A549 (cell line): ENCODE measurements at regions not wholly inside any gene's neighbourhood (a gene's known extent, or its start where the extent isn't known, plus 50 kb on each side); places are given as distances from the start of the nearest gene placed in this dataset.
"Not testable (repeated sequence)": the region's sequence is repeated elsewhere in the genome, so short reads cannot be mapped to it uniquely, and the experiment has no call there.

Experiments used
- ATAC-seq, 2 experiments: fragments of 200-7000 bp in 1 of 2; fragments of >200 bp in 1 of 2; cut with Nextera tagmentation in 1 of 2; cut with Tn5 transposase in 1 of 2; 3 replicates each; pipeline versions ENCODE4 v1.8.0 to v1.9.1; 2018 to 2020; ENCODE audit warnings: mild to moderate bottlenecking in 1 of 2, moderate library complexity in 1 of 2
- CTCF ChIA-PET: fragments of 300-600 bp; sonication (Branson Sonifier 250); formaldehyde crosslinking; extraction: SDS; loops from one replicate; lab custom pipeline; 2021; ENCODE audit warnings: antibody characterized with exemption, inconsistent platforms; lab: Yijun Ruan, JAX
- POLR2A ChIA-PET: fragments of 350-600 bp; formaldehyde crosslinking; extraction: SDS; loops from one replicate; lab custom pipeline; 2021; ENCODE audit warnings: antibody characterized with exemption, inconsistent platforms; lab: Yijun Ruan, JAX
- DNase-seq, 2 experiments: peaks; one replicate each; pipeline versions ENCODE4 v3.0.0 to v3.0.0-alpha.2; 2011 to 2016; ENCODE audit warnings: low read depth in 1 of 2, low spot score in 1 of 2
- FAIRE-seq: peaks from 2 replicates; lab custom pipeline; 2011; peaks lifted over from hg19 to GRCh38; lab: Jason Lieb, UNC
- H3K27ac ChIP-seq, 2 experiments: fragments of >200 bp; sonication (Bioruptor Twin); formaldehyde crosslinking; 3 replicates each; pipeline ENCODE4 v1.5.1; 2016 to 2017
- H3K4me1 ChIP-seq: fragments of >200 bp; sonication (Bioruptor Twin); formaldehyde crosslinking; 3 replicates; pipeline ENCODE4 v1.6.1; 2016
- H3K4me2 ChIP-seq: fragments of >200 bp; sonication (Bioruptor Twin); formaldehyde crosslinking; 3 replicates; pipeline ENCODE4 v1.6.1; 2016
- H3K4me3 ChIP-seq: fragments of >200 bp; sonication (Bioruptor Twin); formaldehyde crosslinking; 3 replicates; pipeline ENCODE4 v1.5.1; 2016
- H3K9me3 ChIP-seq: fragments of >200 bp; sonication (Bioruptor Twin); formaldehyde crosslinking; 3 replicates; pipeline ENCODE4 v1.6.1; 2016
- BHLHE40 ChIP-seq: IDR thresholded peaks from 2 replicates; pipeline ENCODE4 v1.6.1; 2012; ENCODE audit warnings: low read depth, low read length, inconsistent platforms
- CEBPB ChIP-seq, 2 experiments: fragments of >200 bp in 1 of 2; sonication (Bioruptor Twin) in 1 of 2; formaldehyde crosslinking in 1 of 2; IDR thresholded peaks; 2 replicates each; pipeline ENCODE4 v1.6.1; 2012 to 2016
- CHD2 ChIP-seq: fragments of 150-350 bp; IDR thresholded peaks from 2 replicates; pipeline ENCODE4 v1.6.1; 2014; ENCODE audit warnings: low read length; ENCODE audit not compliant: partially characterized antibody
- EHMT2 ChIP-seq: fragments of 200-600 bp; sonication (generic); IDR thresholded peaks from 2 replicates; pipeline ENCODE4 v1.6.1; 2016; ENCODE audit warnings: antibody characterized with exemption, low read depth, mild to moderate bottlenecking, moderate library complexity
- EP300 ChIP-seq, 2 experiments: fragments of >200 bp; sonication (Bioruptor Twin); formaldehyde crosslinking; IDR thresholded peaks; 2 replicates in 1 of 2; 3 replicates in 1 of 2; pipeline ENCODE4 v1.6.1; 2016 to 2017
- FOXS1 ChIP-seq: fragments of 250-450 bp; sonication (Bioruptor Pico); IDR thresholded peaks from 2 replicates; pipeline ENCODE4 v1.5.0; 2020; ENCODE audit warnings: mild to moderate bottlenecking, moderate library complexity
- HDAC2 ChIP-seq: fragments of 200-600 bp; sonication (generic); IDR thresholded peaks from 2 replicates; pipeline ENCODE4 v1.6.1; 2016
- HEYL ChIP-seq: fragments of 250-450 bp; sonication (Bioruptor Pico); IDR thresholded peaks from 2 replicates; pipeline ENCODE4 v1.8.0; 2021; ENCODE audit warnings: mild to moderate bottlenecking, moderate library complexity
- HOXB13 ChIP-seq: fragments of 250-450 bp; sonication (Bioruptor Pico); IDR thresholded peaks from 2 replicates; pipeline ENCODE4 v1.5.0; 2020; ENCODE audit warnings: low read depth, mild to moderate bottlenecking, moderate library complexity
- HOXB5 ChIP-seq: fragments of 250-450 bp; sonication (Bioruptor Pico); IDR thresholded peaks from 2 replicates; pipeline ENCODE4 v1.5.0; 2020; ENCODE audit warnings: mild to moderate bottlenecking, moderate library complexity
- JUNB ChIP-seq: fragments of >200 bp; sonication (Bioruptor Twin); formaldehyde crosslinking; IDR thresholded peaks from 2 replicates; pipeline ENCODE4 v1.6.1; 2016
- MYC ChIP-seq: IDR thresholded peaks from 2 replicates; pipeline ENCODE4 v1.6.1; 2012; ENCODE audit warnings: mild to moderate bottlenecking, inconsistent platforms, low read length, improper control_type of control experiment, borderline replicate concordance
- NFE2L2 ChIP-seq: fragments of 150-350 bp; conservative IDR thresholded peaks from 2 replicates; pipeline ENCODE4 v1.6.1; 2014; ENCODE audit warnings: low read length
- NPAS2 ChIP-seq: fragments of 250-450 bp; sonication (Bioruptor Pico); IDR thresholded peaks from 2 replicates; pipeline ENCODE4 v1.8.0; 2022; ENCODE audit warnings: mild to moderate bottlenecking, moderate library complexity, borderline replicate concordance
- PHF8 ChIP-seq: fragments of 200-600 bp; sonication (generic); IDR thresholded peaks from 2 replicates; pipeline ENCODE4 v1.6.1; 2016; ENCODE audit warnings: low read depth, mild to moderate bottlenecking, antibody characterized with exemption, moderate library complexity, borderline replicate concordance
- POLR2A ChIP-seq: IDR thresholded peaks from 2 replicates; pipeline ENCODE4 v1.6.1; 2012; ENCODE audit warnings: mild to moderate bottlenecking, low read length
- POLR2AphosphoS2 ChIP-seq: conservative IDR thresholded peaks from 2 replicates; pipeline ENCODE4 v1.6.1; 2012; ENCODE audit warnings: low read length, improper control_type of control experiment, inconsistent platforms
- RAD21 ChIP-seq, 2 experiments: fragments of >200 bp in 1 of 2; sonication (Bioruptor Twin) in 1 of 2; formaldehyde crosslinking in 1 of 2; IDR thresholded peaks in 1 of 2; conservative IDR thresholded peaks in 1 of 2; 2 replicates in 1 of 2; 3 replicates in 1 of 2; pipeline ENCODE4 v1.6.1; 2012 to 2018; ENCODE audit warnings: inconsistent platforms in 1 of 2
- RCOR1 ChIP-seq: fragments of 150-350 bp; IDR thresholded peaks from 2 replicates; pipeline ENCODE4 v1.6.1; 2014; ENCODE audit warnings: antibody characterized with exemption, low read length, low read depth
- RNF2 ChIP-seq: fragments of 200-600 bp; sonication (generic); IDR thresholded peaks from 2 replicates; pipeline ENCODE4 v1.6.1; 2016; ENCODE audit warnings: low read depth, mild to moderate bottlenecking, antibody characterized with exemption, moderate library complexity, borderline replicate concordance
- TFCP2L1 ChIP-seq: fragments of 250-450 bp; sonication (Bioruptor Pico); IDR thresholded peaks from 2 replicates; pipeline ENCODE4 v1.5.0; 2021; ENCODE audit warnings: mild to moderate bottlenecking
- TP53 ChIP-seq: fragments of 250-450 bp; sonication (Bioruptor Pico); IDR thresholded peaks from 2 replicates; pipeline ENCODE4 v1.5.0; 2021; ENCODE audit warnings: mild to moderate bottlenecking, moderate library complexity
- ZC3H11A ChIP-seq: fragments of 450-650 bp; IDR thresholded peaks from 2 replicates; pipeline ENCODE4 v1.6.1; 2014; ENCODE audit warnings: antibody characterized with exemption, mild to moderate bottlenecking
- ZFP36 ChIP-seq: fragments of 450-650 bp; IDR thresholded peaks from 2 replicates; pipeline ENCODE4 v1.6.1; 2014; ENCODE audit warnings: borderline replicate concordance; ENCODE audit not compliant: partially characterized antibody
- ZNF302 ChIP-seq: fragments of 250-450 bp; sonication (Bioruptor Pico); IDR thresholded peaks from 2 replicates; pipeline ENCODE4 v1.9.0; 2021; ENCODE audit warnings: inconsistent platforms, mild to moderate bottlenecking, moderate library complexity
- WGBS: methylation state at CpG from one replicate; pipeline ENCODE4 v1.1.6; 2017; ENCODE audit errors: missing lambda C conversion rate; 5-methylcytosine and 5-hydroxymethylcytosine counted together
- TF ChIP-seq, protein P1 (sequence below): IDR thresholded peaks from 2 replicates; pipeline ENCODE4 v1.6.1; 2012; ENCODE audit warnings: low read depth, borderline replicate concordance

DNA sequence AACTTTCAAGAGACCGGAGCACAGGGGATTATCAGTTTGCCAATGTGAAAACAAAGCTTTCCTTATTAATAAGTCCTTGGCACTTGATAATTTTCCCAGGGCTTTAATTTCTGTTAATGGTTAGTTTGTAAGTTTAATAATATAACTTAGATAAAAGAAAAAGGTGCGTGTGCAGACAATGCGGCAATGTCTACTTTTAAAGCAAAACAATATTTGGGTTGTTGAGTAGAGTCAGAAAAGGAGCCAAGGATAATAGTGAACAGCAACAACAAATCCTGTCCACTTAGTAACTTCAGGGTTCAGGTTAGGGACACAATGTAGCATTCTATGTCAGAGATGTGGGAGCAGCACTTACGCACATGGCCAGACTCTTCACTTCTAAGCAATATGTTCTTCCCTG lies 469.6 kb upstream of the NFIA start:
- no peak for TF ChIP-seq PHF8
- TF ChIP-seq JUNB = no peak
- TF ChIP-seq HEYL = no peak
- no peak for TF ChIP-seq RCOR1
- TF ChIP-seq CHD2 = no peak
- no peak for TF ChIP-seq FOXS1 (CRISPR knock-in tag)
- TF ChIP-seq CEBPB (IDR thresholded peaks at IDR 0.05) = no peak
- no peak for TF ChIP-seq ZC3H11A
- TF ChIP-seq RAD21 (conservative IDR thresholded peaks at IDR 0.05 in 1 of 2, IDR thresholded peaks at IDR 0.05 in 1 of 2) = no peak
- TF ChIP-seq TFCP2L1 (CRISPR knock-in tag) = no peak
- no peak for TF ChIP-seq HOXB13
- TF ChIP-seq TP53 = no peak
- TF ChIP-seq POLR2A = no peak
- no peak for TF ChIP-seq EHMT2
- no peak for TF ChIP-seq ZFP36
- 73% methylated on average over 4 of the region's 4 CpGs for WGBS
- Histone ChIP-seq H3K4me2 (no peak overlapping the region), H3K9me3 (no peaks in the 10 kb centered on the region), H3K4me3 (no peak overlapping the region), H3K27ac (no peak overlapping the region), H3K4me1 (no peaks in the 10 kb centered on the region)
- ATAC-seq = no peak
- ChIA-PET POLR2A (no interaction called here), CTCF (no interaction called here)
- FAIRE-seq = no peak
- DNase-seq = no peak

DNA sequence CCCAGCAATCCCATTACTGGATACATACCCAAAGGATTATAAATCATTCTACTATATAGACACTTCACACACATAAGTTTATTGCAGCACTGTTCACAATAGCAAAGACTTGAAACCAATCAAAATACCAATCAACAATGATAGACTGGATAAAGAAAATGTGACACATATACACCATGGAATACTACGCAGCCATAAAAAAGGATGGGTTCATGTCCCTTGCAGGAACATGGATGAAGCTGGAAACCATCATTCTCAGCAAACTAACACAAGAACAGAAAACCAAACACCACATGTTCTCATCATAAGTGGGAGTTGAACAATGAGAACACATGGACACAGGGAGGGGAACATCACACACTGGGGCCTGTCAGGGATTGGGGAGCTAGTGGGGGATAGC lies 475.4 kb upstream of the NFIA start:
- H3K4me3 ChIP-seq, H3K9me3 ChIP-seq, CTCF ChIA-PET, FAIRE-seq, DNase-seq, ATAC-seq, POLR2A ChIA-PET, H3K4me1 ChIP-seq, H3K27ac ChIP-seq, H3K4me2 ChIP-seq: not testable (repeated sequence)
- WGBS = 38% methylated on average over 1 of the region's 1 CpG

DNA sequence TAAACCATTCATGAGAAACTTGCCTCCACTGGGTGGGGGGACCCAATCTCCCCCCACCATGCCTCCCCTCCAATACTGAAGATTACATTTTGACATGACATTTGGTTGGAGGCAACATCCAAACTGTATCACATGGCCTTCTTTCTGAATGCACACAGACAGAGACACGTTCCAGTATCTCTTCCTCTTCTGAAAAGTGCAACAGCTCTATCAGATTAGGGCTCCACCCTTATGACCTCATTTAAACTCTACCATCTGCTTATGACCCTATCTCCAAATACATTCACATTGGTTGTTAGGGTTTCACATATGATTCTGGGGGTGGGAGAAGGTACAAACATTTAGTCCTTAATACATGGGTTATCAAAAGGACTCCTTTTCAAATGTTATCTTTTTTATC lies 481.8 kb upstream of the NFIA start:
- H3K4me1 ChIP-seq = no peaks in the 10 kb centered on the region
- 0% methylated on average over 1 of the region's 1 CpG for WGBS
- no peak for ATAC-seq
- no peaks in the 10 kb centered on the region for H3K9me3 ChIP-seq
- no peak for DNase-seq
- no peak overlapping the region for H3K27ac ChIP-seq
- POLR2A ChIA-PET = no interaction called here
- TF ChIP-seq NPAS2 (no peak), BHLHE40 (no peak), RNF2 (no peak), ZC3H11A (no peak), HDAC2 (no peak), POLR2AphosphoS2 (no peak), ZNF302 (CRISPR knock-in tag) (no peak), NFE2L2 (no peak), MYC (no peak), EP300 (IDR thresholded peaks at IDR 0.05) (no peak)
- TF ChIP-seq, protein P1, sequence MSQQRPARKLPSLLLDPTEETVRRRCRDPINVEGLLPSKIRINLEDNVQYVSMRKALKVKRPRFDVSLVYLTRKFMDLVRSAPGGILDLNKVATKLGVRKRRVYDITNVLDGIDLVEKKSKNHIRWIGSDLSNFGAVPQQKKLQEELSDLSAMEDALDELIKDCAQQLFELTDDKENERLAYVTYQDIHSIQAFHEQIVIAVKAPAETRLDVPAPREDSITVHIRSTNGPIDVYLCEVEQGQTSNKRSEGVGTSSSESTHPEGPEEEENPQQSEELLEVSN = no peak
- no peak for FAIRE-seq
- H3K4me2 ChIP-seq = no peak overlapping the region
- no peak overlapping the region for H3K4me3 ChIP-seq
- CTCF ChIA-PET = no interaction called here

DNA sequence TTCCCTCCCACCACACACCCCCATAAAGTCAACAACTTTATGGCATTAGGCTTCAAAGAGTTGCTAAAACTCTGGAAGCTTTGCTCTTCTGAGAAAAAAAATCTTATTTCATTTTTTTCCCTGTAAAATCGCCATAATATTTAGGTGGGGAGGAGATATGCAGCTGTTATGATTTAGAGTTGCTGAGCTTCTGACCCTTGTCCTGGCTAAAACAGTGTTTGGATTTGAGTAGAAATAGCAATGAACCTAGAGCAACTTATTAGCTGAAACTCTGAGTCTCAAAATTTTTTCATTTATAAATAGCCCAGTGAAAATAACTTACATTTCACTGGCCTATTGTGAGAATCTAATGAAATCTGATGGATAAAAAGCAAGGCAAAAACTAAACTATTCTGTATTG lies 482.8 kb upstream of the NFIA start:
- Histone ChIP-seq H3K27ac (no peak overlapping the region), H3K9me3 (no peaks in the 10 kb centered on the region), H3K4me1 (no peaks in the 10 kb centered on the region), H3K4me3 (no peak overlapping the region), H3K4me2 (no peak overlapping the region)
- CTCF ChIA-PET = no interaction called here
- TF ChIP-seq HOXB5 (CRISPR knock-in tag) (no peak), EP300 (IDR thresholded peaks at IDR 0.05) (no peak)
- ATAC-seq = no peak
- FAIRE-seq = no peak
- no peak for DNase-seq
- POLR2A ChIA-PET = no interaction called here
- WGBS = 4% methylated on average over 1 of the region's 1 CpG
